GM12865 (cell line): ENCODE measurements at regions not wholly inside any gene's neighbourhood (a gene's known extent, or its start where the extent isn't known, plus 50 kb on each side); places are given as distances from the start of the nearest gene placed in this dataset.

Experiments
- DNase-seq: peaks from one replicate; pipeline ENCODE4 v3.0.0; 2010; ENCODE audit warnings: low read depth
- H3K4me3 ChIP-seq: 2 replicates; pipeline ENCODE4 v1.5.1; 2011; ENCODE audit warnings: mild to moderate bottlenecking, low read depth, low read length, control low read depth
- TF ChIP-seq, protein P1 (sequence below): IDR thresholded peaks from 2 replicates; pipeline ENCODE4 v1.5.1; 2011; ENCODE audit warnings: low read length, control low read depth, low read depth, inconsistent platforms; ENCODE audit not compliant: insufficient read depth; ENCODE audit errors: missing control alignments

DNA sequence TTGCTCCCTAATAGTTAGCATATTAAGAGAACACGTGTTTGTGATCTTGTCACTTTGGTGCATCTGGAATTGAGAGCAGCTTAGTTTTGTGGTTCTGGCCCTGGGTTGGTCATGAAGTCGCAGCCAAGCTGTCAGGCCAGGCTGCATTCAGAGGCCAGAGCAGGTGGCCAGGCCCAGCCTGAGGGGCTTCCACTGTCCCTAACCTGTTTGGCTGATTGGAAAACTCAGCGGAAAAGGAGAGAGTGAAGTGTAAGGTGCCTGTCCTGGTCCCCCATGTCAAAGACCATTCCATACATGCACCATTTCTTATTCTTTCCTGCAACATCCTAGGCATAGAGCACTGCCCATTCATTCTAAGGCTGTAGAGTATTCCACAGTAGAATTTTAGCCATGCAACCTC lies 111.5 kb upstream of the IGLL5 start:
- H3K4me3 ChIP-seq: no peak overlapping the region
- no peak for DNase-seq
- TF ChIP-seq, protein P1, sequence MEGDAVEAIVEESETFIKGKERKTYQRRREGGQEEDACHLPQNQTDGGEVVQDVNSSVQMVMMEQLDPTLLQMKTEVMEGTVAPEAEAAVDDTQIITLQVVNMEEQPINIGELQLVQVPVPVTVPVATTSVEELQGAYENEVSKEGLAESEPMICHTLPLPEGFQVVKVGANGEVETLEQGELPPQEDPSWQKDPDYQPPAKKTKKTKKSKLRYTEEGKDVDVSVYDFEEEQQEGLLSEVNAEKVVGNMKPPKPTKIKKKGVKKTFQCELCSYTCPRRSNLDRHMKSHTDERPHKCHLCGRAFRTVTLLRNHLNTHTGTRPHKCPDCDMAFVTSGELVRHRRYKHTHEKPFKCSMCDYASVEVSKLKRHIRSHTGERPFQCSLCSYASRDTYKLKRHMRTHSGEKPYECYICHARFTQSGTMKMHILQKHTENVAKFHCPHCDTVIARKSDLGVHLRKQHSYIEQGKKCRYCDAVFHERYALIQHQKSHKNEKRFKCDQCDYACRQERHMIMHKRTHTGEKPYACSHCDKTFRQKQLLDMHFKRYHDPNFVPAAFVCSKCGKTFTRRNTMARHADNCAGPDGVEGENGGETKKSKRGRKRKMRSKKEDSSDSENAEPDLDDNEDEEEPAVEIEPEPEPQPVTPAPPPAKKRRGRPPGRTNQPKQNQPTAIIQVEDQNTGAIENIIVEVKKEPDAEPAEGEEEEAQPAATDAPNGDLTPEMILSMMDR: no peak

DNA sequence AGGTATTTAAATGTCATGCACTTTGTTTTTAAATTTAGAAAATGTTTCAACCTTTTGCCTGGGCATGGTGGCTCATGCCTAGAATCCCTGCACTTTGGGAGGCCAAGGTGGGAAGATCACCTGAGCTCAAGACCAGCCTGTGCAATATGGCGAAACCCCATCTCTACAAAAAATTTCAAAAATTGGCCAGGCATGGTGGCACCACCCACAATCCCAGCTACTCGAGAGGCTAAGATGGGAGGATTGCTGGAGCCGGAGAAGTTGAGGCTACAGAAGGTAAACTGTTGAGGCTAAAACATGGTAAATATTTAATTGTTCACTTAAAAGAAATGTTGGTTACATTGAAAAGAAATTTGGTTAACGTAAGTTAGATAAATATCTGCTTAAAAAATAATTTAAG lies 108.4 kb upstream of the IGLL5 start:
- TF ChIP-seq, protein P1: no peak
- H3K4me3 ChIP-seq: no peak overlapping the region
- no peak for DNase-seq

DNA sequence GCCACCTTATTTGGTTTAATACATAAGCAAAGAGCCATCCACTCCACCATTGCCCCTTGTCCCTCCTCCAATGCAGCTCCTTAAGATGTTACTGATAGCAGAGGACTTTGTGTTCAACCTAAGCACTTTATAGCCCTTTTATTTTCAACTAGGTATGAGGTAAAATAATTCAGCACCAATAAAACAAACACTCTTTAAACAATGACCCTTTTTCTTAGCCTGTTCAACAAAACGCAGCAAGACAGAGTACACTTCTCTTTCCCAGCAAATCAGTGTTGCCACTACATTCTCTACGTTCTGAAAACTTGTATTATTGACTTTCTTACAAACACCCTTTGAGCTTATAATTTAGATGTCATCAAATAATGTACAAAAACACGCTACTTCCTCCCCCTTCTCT lies 104.0 kb upstream of the IGLL5 start:
- TF ChIP-seq, protein P1: no peak
- H3K4me3 ChIP-seq: no peak overlapping the region
- DNase-seq: no peak

DNA sequence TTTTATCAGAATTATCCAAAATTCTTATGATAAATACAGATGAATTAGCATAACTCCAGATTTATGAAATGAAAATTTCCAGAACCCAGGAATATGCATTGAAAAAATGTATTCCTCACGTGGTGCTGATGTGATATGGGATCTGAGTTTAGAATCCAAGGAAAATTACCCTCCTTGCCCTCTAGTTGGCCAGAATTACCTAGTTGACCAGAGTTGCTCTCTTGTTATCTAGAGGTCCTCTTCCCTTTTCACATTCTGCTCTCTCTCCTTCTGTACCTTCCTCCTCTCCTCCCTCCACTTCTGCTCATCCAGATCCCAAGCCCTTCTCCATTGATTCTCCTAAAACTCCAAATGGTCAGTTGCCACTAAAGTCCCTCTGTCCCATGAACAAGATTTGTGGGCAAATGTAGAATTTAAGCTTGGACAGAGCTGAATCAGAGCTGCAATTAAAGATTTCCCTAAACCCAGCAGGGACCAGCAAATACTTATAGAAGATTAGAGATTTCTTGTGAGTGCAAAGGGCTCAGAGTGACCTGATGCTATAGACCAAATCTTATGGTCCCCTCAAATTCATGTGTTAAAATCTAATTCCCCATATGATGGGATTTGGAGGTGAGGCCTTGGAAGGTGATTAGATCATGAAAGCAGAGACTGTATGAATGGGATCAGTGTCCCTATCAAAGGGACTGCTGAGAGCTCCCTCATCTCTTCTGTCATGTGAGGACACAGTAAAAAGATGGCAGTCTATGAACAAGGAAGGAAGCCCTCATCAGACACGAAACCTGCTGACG lies 103.2 kb upstream of the IGLL5 start:
- no peak for DNase-seq
- H3K4me3 ChIP-seq: no peak overlapping the region
- TF ChIP-seq, protein P1: no peak

DNA sequence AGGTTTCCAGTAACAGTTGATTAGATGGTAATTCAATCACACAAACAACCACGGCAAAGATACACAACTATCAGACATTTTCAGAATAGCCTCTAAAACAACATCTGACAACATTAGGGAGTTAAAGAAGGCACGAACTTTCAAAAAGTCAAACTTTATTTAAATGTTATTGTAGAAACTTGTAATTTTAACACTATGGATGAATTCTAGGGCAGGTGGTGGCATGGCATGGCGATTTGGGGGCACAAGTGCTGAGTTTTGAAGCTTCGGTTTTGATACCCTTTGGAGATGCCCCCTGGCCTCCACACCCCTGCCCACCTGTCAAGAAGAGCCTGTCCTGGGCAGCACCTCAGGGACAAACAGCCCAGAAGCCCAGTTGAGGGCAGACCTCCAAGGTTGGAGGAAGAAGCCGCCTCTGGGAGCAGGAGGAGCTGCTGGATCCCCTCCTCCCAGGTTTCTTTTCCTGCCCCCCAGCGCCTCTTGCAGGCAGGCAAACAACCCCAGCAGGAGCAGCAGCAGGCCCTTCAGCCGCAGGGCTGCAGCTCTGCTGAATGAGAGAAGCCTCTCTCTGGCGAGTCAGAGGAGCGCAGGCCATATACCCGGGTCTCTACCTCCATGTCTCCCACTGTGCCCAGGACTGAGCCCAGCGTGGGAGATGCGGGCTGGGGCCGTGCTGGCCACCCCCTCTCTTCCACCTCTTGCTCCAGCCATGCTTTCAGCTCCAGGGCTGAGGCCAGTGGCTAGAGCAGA lies 102.1 kb upstream of the IGLL5 start:
- H3K4me3 ChIP-seq: no peak overlapping the region
- DNase-seq: no peak
- TF ChIP-seq, protein P1: no peak

DNA sequence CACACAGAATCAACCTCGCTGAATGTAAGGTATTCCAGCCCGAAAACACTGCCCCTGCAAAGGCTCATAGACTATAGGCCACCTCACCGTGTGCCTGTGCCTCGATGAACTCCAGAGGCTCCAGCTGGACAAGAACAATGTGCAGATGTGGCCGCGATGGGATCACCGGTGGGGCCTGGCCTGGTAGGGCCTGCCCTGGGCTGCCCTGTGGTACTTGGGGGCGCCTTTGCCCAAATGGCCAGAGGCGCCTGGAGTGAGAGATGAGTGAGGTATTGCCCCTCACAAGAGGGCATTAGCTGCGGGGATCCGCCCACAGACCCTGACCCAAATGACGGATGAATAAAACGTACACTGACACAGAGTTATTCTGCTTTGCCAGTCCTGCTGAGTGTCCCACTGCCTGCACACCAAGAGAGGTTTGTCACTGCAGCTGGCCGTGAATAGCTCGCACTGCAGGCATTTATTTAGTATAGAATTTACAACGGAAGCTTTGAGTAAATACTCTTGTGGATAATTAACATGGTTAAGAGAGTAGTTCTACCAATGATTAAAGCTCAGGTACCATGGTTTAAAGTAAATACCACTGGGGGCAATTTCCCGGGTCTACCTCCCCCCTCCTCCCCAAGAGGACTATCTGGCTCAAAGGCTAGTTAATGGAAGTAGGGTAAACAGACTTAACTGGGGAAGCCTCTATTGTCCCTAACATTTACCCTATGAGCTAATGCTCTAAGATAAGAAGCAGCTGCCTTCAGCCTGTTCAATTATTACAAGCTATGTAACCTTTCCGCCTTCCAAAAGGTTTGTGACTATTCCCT lies 101.1 kb upstream of the IGLL5 start:
- no peak overlapping the region for H3K4me3 ChIP-seq
- TF ChIP-seq, protein P1: no peak
- no peak for DNase-seq
